ENCODE measurements at regions not wholly inside any gene's neighbourhood (a gene's known extent, or its start where the extent isn't known, plus 50 kb on each side); places are given as distances from the start of the nearest gene placed in this dataset.

GRCh38 chr6:131362696-131363095 lies 210.3 kb upstream of the ARG1 start:
- no peaks in the 10 kb centered on the region for H3K36me3 ChIP-seq (ENCODE audit: insufficient read depth, low read length)
- no peak overlapping the region for H2AFZ ChIP-seq (ENCODE audit: low read depth, low read length)
- TF ChIP-seq RAD21 (conservative IDR thresholded peaks at IDR 0.05) (no peak), SMC3 (conservative IDR thresholded peaks at IDR 0.05; ENCODE audit: poor library complexity) (no peak)
- H3K9me3 ChIP-seq (ENCODE audit: low read length) = no peaks in the 10 kb centered on the region
- no peak overlapping the region for H3K4me2 ChIP-seq (ENCODE audit: low read length)
- no peaks in the 10 kb centered on the region for H3K9me2 ChIP-seq (ENCODE audit: insufficient read depth, low read length)
- H3K4me3 ChIP-seq (ENCODE audit: low read length) = no peak overlapping the region
- H3K9ac ChIP-seq (ENCODE audit: low read length) = no peak overlapping the region
- no peaks in the 10 kb centered on the region for H3K27me3 ChIP-seq (ENCODE audit: insufficient read depth, low read depth, low read length)
- no peaks in the 10 kb centered on the region for H3K79me2 ChIP-seq (replicated peaks; ENCODE audit: insufficient read depth, low read length)
- H3K27ac ChIP-seq (ENCODE audit: low read length) = no peak overlapping the region
- no peaks in the 10 kb centered on the region for H3F3A ChIP-seq (ENCODE audit: insufficient read depth, low read length, poor library complexity, severe bottlenecking)
- no peaks in the 10 kb centered on the region for H4K20me1 ChIP-seq (ENCODE audit: insufficient read depth)

DNA sequence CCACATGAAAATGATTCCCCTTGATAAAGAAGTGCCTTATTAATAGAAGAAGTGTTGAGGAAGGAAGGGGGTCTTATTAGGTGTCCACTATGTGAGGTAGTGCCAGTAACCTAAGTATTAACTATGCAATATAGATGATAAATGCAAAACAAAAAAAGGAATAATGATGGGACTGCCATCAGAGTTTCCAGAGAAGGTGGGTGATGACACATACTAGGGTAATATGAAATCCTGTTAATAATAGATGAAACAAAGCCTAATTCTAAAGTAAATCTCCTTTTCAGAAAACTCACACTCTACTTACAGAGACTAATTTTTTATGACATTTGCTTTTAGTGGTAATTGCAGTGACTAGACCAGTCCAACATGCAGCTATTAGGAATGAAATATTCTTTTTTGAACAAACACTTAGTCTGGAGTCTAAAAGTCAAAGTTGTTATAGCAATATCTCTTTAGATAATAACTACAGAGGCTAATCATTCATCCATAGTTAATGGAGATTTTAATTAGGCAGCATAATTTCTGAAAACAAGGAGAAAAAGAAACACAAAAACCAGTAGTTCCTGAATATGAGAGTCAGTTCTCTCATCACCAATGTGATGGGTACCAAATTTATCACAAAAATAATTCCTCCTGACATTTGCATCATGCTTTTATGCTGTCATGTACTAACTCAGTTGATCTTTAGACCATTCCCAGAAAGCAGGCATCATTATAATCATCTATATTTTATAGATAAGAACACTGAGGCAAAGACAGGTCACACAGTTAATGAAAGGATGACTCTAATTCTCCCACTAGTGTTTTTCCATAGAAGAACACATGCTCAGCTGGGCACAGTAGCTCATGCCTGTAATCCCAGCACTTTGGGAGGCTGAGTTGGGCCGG lies 208.8 kb upstream of the ARG1 start:
- H3K36me3 ChIP-seq (ENCODE audit: insufficient read depth, low read length) = no peaks in the 10 kb centered on the region
- H3K4me2 ChIP-seq (ENCODE audit: low read length) = no peak overlapping the region
- H3K79me2 ChIP-seq (replicated peaks; ENCODE audit: insufficient read depth, low read length) = no peaks in the 10 kb centered on the region
- H3K27me3 ChIP-seq (ENCODE audit: insufficient read depth, low read depth, low read length) = no peaks in the 10 kb centered on the region
- TF ChIP-seq, protein P1, sequence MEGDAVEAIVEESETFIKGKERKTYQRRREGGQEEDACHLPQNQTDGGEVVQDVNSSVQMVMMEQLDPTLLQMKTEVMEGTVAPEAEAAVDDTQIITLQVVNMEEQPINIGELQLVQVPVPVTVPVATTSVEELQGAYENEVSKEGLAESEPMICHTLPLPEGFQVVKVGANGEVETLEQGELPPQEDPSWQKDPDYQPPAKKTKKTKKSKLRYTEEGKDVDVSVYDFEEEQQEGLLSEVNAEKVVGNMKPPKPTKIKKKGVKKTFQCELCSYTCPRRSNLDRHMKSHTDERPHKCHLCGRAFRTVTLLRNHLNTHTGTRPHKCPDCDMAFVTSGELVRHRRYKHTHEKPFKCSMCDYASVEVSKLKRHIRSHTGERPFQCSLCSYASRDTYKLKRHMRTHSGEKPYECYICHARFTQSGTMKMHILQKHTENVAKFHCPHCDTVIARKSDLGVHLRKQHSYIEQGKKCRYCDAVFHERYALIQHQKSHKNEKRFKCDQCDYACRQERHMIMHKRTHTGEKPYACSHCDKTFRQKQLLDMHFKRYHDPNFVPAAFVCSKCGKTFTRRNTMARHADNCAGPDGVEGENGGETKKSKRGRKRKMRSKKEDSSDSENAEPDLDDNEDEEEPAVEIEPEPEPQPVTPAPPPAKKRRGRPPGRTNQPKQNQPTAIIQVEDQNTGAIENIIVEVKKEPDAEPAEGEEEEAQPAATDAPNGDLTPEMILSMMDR (IDR thresholded peaks at IDR 0.05; ENCODE audit: poor library complexity, severe bottlenecking) = no peak
- TF ChIP-seq SMC3 (conservative IDR thresholded peaks at IDR 0.05; ENCODE audit: poor library complexity) = no peak
- no peak for TF ChIP-seq TAF1 (IDR thresholded peaks at IDR 0.05; ENCODE audit: low read depth)
- TF ChIP-seq EP300 (conservative IDR thresholded peaks at IDR 0.05; ENCODE audit: poor library complexity, severe bottlenecking) = no peak
- no peak for TF ChIP-seq REST (IDR thresholded peaks at IDR 0.05; ENCODE audit: borderline replicate concordance)
- TF ChIP-seq MXI1 (conservative IDR thresholded peaks at IDR 0.05; ENCODE audit: poor library complexity, severe bottlenecking) = no peak
- no peak for TF ChIP-seq RAD21 (conservative IDR thresholded peaks at IDR 0.05)
- TF ChIP-seq POLR2AphosphoS5 (IDR thresholded peaks at IDR 0.05) = no peak
- no peaks in the 10 kb centered on the region for H4K20me1 ChIP-seq (ENCODE audit: insufficient read depth)
- H3K9me2 ChIP-seq (ENCODE audit: insufficient read depth, low read length) = no peaks in the 10 kb centered on the region
- no peaks in the 10 kb centered on the region for H3F3A ChIP-seq (ENCODE audit: insufficient read depth, low read length, poor library complexity, severe bottlenecking)
- no peak overlapping the region for H3K9ac ChIP-seq (ENCODE audit: low read length)
- no peak overlapping the region for H2AFZ ChIP-seq (ENCODE audit: low read depth, low read length)
- H3K9me3 ChIP-seq (ENCODE audit: low read length) = no peaks in the 10 kb centered on the region
- H3K27ac ChIP-seq (ENCODE audit: low read length) = no peak overlapping the region
- no peak overlapping the region for H3K4me3 ChIP-seq (ENCODE audit: low read length)

Data from neural cell (in vitro differentiated cells).